ENCODE measurements at regions not wholly inside any gene's neighbourhood (a gene's known extent, or its start where the extent isn't known, plus 50 kb on each side); places are given as distances from the start of the nearest gene placed in this dataset.

DNA sequence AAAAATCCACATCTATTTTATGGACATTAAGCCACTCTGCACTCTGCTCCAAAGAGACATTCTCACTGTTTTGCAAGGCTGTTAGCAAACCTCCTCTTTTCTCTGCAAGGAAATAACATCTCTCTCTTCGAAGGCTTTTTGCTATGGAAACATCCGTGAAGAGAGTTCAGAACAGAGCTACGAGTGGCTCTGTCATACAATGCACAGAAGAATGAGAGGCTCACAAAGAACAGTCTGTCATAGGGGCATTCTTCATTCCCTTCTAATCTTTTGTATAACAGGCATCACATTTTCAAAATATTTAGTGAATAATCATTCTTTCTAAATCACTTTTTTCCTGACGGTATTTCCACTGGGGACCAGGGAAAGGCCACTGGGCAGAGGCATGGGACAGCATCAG lies 346.1 kb downstream of the IRS2 start:
- Histone ChIP-seq H3K9me3 (no peaks in the 10 kb centered on the region), H3K27me3 (no peaks in the 10 kb centered on the region), H3K27ac (no peak overlapping the region), H3K36me3 (no peaks in the 10 kb centered on the region), H3K4me3 (no peak overlapping the region), H3K4me1 (no peaks in the 10 kb centered on the region)
- no peak for DNase-seq (ENCODE audit: extremely low spot score in 2 of 2)
- intact Hi-C loops (cut with DNase I): no loop called here
- TF ChIP-seq POLR2A (IDR thresholded peaks at IDR 0.05) (no peak), POLR2AphosphoS5 (IDR thresholded peaks at IDR 0.05; ENCODE audit: insufficient read depth in 1 of 2, low read depth in 1 of 2) (no peak)
- TF ChIP-seq, protein P1, sequence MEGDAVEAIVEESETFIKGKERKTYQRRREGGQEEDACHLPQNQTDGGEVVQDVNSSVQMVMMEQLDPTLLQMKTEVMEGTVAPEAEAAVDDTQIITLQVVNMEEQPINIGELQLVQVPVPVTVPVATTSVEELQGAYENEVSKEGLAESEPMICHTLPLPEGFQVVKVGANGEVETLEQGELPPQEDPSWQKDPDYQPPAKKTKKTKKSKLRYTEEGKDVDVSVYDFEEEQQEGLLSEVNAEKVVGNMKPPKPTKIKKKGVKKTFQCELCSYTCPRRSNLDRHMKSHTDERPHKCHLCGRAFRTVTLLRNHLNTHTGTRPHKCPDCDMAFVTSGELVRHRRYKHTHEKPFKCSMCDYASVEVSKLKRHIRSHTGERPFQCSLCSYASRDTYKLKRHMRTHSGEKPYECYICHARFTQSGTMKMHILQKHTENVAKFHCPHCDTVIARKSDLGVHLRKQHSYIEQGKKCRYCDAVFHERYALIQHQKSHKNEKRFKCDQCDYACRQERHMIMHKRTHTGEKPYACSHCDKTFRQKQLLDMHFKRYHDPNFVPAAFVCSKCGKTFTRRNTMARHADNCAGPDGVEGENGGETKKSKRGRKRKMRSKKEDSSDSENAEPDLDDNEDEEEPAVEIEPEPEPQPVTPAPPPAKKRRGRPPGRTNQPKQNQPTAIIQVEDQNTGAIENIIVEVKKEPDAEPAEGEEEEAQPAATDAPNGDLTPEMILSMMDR (IDR thresholded peaks at IDR 0.05): no peak

DNA sequence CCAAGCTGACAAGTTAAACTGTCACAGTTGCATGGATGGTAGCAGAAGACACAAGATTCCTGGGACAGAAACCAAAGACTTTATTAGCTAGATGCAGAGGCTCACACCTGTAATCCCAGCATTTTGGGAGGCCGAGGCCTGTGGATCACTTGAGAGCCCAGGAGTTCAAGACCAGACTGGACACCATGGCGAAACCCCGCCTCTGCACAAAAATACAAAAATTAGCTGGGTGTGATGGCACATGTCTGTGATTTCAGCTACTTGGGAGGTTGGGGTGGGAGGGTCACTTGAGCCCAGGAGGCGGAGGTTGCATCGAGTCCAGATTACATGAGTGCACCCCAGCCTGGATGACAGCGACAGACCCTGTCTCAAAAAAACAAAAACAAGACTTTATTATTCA lies 346.6 kb downstream of the IRS2 start:
- Histone ChIP-seq H3K27me3 (no peaks in the 10 kb centered on the region), H3K4me3 (no peak overlapping the region), H3K4me1 (no peaks in the 10 kb centered on the region), H3K36me3 (no peaks in the 10 kb centered on the region), H3K27ac (no peak overlapping the region), H3K9me3 (no peaks in the 10 kb centered on the region)
- intact Hi-C loops (cut with DNase I): no loop called here
- TF ChIP-seq POLR2A (IDR thresholded peaks at IDR 0.05): no peak
- TF ChIP-seq POLR2AphosphoS5 (IDR thresholded peaks at IDR 0.05; ENCODE audit: insufficient read depth in 1 of 2, low read depth in 1 of 2): no peak
- TF ChIP-seq, protein P1 (IDR thresholded peaks at IDR 0.05): no peak
- DNase-seq (ENCODE audit: extremely low spot score in 2 of 2): no peak

DNA sequence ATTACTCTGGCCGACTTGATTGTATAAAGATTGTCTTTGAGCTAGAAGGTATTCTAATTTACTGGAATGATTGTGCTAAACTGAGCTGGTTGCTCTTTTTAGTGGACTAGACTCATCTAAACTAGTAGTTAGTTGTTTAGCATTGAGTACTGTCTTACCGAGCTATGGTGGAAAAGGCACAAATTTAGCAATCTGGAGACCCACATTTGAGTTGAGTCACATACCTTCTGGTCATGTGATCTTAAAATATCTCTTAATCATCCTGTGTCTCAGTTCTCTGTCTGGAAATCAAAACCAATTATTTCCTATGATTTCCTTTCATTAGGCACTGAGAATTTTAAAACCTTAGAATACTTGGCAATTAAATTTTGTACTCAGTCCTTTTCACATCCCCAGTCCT lies 349.5 kb downstream of the IRS2 start:
- intact Hi-C loops (cut with DNase I): no loop called here
- no peaks in the 10 kb centered on the region for H3K27me3 ChIP-seq
- H3K36me3 ChIP-seq: no peaks in the 10 kb centered on the region
- no peak overlapping the region for H3K27ac ChIP-seq
- H3K4me3 ChIP-seq: no peak overlapping the region
- DNase-seq (ENCODE audit: extremely low spot score in 2 of 2): no peak
- H3K4me1 ChIP-seq: no peaks in the 10 kb centered on the region
- no peaks in the 10 kb centered on the region for H3K9me3 ChIP-seq
- TF ChIP-seq, protein P1 (IDR thresholded peaks at IDR 0.05): no peak
- no peak for TF ChIP-seq POLR2A (IDR thresholded peaks at IDR 0.05)
- TF ChIP-seq POLR2AphosphoS5 (IDR thresholded peaks at IDR 0.05; ENCODE audit: insufficient read depth in 1 of 2, low read depth in 1 of 2): no peak

DNA sequence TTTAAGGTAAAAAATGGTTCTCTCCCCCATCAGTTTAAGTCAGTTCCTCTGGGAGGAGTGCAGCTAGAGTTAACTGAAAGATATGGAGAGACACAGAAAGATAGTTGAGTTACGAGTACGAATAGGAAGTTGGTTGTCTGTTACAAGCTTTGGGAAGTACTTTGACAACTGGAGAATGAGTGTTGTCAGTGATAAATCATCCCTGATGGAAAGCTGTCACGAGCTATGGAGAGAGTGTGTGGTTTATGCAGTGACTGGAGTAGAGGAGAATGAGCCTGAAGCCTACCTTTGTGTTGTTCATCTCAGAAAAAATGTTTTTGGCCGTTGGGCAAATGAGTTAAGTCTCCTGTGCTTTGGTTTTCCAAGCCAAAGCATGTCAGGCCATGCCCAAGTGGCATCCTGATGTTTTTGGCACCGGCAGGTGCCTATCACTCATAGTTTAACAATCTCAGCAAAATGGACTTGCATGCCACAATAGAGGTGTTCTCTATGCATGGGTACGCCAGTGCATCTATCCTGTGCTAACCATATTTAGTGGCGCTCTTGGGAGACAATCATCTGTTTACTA lies 350.2 kb downstream of the IRS2 start:
- Histone ChIP-seq H3K27ac (no peak overlapping the region), H3K4me3 (no peak overlapping the region), H3K4me1 (no peaks in the 10 kb centered on the region), H3K9me3 (no peaks in the 10 kb centered on the region), H3K36me3 (no peaks in the 10 kb centered on the region), H3K27me3 (no peaks in the 10 kb centered on the region)
- intact Hi-C loops (cut with DNase I): no loop called here
- no peak for DNase-seq (ENCODE audit: extremely low spot score in 2 of 2)
- no peak for TF ChIP-seq POLR2AphosphoS5 (IDR thresholded peaks at IDR 0.05; ENCODE audit: insufficient read depth in 1 of 2, low read depth in 1 of 2)
- TF ChIP-seq, protein P1 (IDR thresholded peaks at IDR 0.05): no peak
- TF ChIP-seq POLR2A (IDR thresholded peaks at IDR 0.05): no peak

DNA sequence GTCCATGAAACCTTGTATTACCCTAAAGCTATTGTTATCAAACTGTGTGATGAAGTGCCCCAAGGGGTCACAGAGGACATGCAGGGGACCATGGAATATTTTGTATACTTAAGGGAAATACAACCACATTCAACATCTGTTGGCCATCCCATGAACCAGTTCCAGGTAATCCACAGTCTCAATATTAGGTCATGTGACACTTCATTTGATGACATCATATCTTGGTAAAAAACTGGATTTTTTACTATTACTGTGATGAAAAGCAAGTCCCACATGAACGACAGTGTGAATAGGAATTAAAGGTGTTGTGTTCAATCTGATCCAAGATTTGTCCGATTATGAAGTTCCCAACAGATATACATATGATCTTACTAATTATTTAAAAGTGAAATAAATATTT lies 355.2 kb downstream of the IRS2 start:
- TF ChIP-seq, protein P1 (IDR thresholded peaks at IDR 0.05): no peak
- no peak for TF ChIP-seq POLR2AphosphoS5 (IDR thresholded peaks at IDR 0.05; ENCODE audit: insufficient read depth in 1 of 2, low read depth in 1 of 2)
- TF ChIP-seq POLR2A (IDR thresholded peaks at IDR 0.05): no peak
- Histone ChIP-seq H3K4me1 (no peaks in the 10 kb centered on the region), H3K36me3 (no peaks in the 10 kb centered on the region), H3K27ac (no peak overlapping the region), H3K9me3 (no peaks in the 10 kb centered on the region), H3K4me3 (no peak overlapping the region), H3K27me3 (no peaks in the 10 kb centered on the region)
- intact Hi-C loops (cut with DNase I): no loop called here
- no peak for DNase-seq (ENCODE audit: extremely low spot score in 2 of 2)

Measured in vagina (tissue), 2 donors.